ENCODE measurements at regions not wholly inside any gene's neighbourhood (a gene's known extent, or its start where the extent isn't known, plus 50 kb on each side); places are given as distances from the start of the nearest gene placed in this dataset.

DNA sequence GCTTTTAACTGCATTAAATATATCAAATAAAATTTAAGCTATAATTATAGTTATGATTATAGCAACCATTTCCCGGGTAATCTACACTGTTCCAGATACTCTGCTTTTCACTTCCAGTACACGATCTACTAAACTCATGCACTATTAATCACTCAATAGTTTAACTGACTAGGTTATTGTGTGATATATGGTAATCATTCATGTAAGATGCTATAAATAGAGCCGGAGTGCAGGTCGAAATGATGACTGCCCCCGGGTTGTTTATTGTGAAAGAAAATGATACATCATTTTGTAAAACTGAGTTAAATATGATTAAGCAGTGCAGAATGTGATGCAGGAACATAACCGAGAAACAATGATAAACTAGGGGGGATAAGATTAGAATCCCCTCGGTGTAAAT is 434.6 kb upstream of the DSEL start:
- no peak for DNase-seq
- Histone ChIP-seq H3K27me3 (ENCODE audit: control insufficient read depth, insufficient read depth, low read length) (no peaks in the 10 kb centered on the region), H3K36me3 (ENCODE audit: control insufficient read depth in 2 of 3, insufficient read depth in 3 of 3, low read length in 3 of 3) (no peaks in the 10 kb centered on the region), H3K9ac (ENCODE audit: low read length in 3 of 3) (no peak overlapping the region), H3K4me3 (ENCODE audit: low read length in 3 of 3) (no peak overlapping the region), H3K4me1 (ENCODE audit: control insufficient read depth in 2 of 3, insufficient read depth in 2 of 3, low read depth in 1 of 3, low read length in 3 of 3) (no peaks in the 10 kb centered on the region), H3K9me3 (ENCODE audit: control insufficient read depth in 2 of 3, insufficient read depth in 1 of 3, low read length in 3 of 3) (no peaks in the 10 kb centered on the region), H3K27ac (ENCODE audit: low read depth in 2 of 2, low read length in 2 of 2) (no peak overlapping the region)
- intact Hi-C loops (cut with DNase I): no loop called here
- TF ChIP-seq, protein P1, sequence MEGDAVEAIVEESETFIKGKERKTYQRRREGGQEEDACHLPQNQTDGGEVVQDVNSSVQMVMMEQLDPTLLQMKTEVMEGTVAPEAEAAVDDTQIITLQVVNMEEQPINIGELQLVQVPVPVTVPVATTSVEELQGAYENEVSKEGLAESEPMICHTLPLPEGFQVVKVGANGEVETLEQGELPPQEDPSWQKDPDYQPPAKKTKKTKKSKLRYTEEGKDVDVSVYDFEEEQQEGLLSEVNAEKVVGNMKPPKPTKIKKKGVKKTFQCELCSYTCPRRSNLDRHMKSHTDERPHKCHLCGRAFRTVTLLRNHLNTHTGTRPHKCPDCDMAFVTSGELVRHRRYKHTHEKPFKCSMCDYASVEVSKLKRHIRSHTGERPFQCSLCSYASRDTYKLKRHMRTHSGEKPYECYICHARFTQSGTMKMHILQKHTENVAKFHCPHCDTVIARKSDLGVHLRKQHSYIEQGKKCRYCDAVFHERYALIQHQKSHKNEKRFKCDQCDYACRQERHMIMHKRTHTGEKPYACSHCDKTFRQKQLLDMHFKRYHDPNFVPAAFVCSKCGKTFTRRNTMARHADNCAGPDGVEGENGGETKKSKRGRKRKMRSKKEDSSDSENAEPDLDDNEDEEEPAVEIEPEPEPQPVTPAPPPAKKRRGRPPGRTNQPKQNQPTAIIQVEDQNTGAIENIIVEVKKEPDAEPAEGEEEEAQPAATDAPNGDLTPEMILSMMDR (IDR thresholded peaks at IDR 0.05; ENCODE audit: borderline replicate concordance, extremely low read depth, insufficient read depth): no peak
- FAIRE-seq: no peak

- no peaks in the 10 kb centered on the region for H3K9me3 ChIP-seq (ENCODE audit: control insufficient read depth in 2 of 3, insufficient read depth in 1 of 3, low read length in 3 of 3)
- H3K36me3 ChIP-seq (ENCODE audit: control insufficient read depth in 2 of 3, insufficient read depth in 3 of 3, low read length in 3 of 3): no peaks in the 10 kb centered on the region
- no peaks in the 10 kb centered on the region for H3K27me3 ChIP-seq (ENCODE audit: control insufficient read depth, insufficient read depth, low read length)
- no peak overlapping the region for H3K27ac ChIP-seq (ENCODE audit: low read depth in 2 of 2, low read length in 2 of 2)
- H3K4me3 ChIP-seq (ENCODE audit: low read length in 3 of 3): no peak overlapping the region
- no peak overlapping the region for H3K9ac ChIP-seq (ENCODE audit: low read length in 3 of 3)
- FAIRE-seq (no peak), DNase-seq (no peak)
- no peaks in the 10 kb centered on the region for H3K4me1 ChIP-seq (ENCODE audit: control insufficient read depth in 2 of 3, insufficient read depth in 2 of 3, low read depth in 1 of 3, low read length in 3 of 3)
- intact Hi-C loops (cut with DNase I): no loop called here
- TF ChIP-seq, protein P1 (IDR thresholded peaks at IDR 0.05; ENCODE audit: borderline replicate concordance, extremely low read depth, insufficient read depth): no peak
These were observed 422.1 kb upstream of the DSEL start for GRCh38 chr18:67938660-67939059.

GRCh38 chr18:67935638-67936037 is 419.1 kb upstream of the DSEL start:
- Histone ChIP-seq H3K4me3 (ENCODE audit: low read length in 3 of 3) (no peak overlapping the region), H3K36me3 (ENCODE audit: control insufficient read depth in 2 of 3, insufficient read depth in 3 of 3, low read length in 3 of 3) (no peaks in the 10 kb centered on the region), H3K9ac (ENCODE audit: low read length in 3 of 3) (no peak overlapping the region), H3K9me3 (ENCODE audit: control insufficient read depth in 2 of 3, insufficient read depth in 1 of 3, low read length in 3 of 3) (no peaks in the 10 kb centered on the region), H3K27me3 (ENCODE audit: control insufficient read depth, insufficient read depth, low read length) (no peaks in the 10 kb centered on the region), H3K27ac (ENCODE audit: low read depth in 2 of 2, low read length in 2 of 2) (no peak overlapping the region), H3K4me1 (ENCODE audit: control insufficient read depth in 2 of 3, insufficient read depth in 2 of 3, low read depth in 1 of 3, low read length in 3 of 3) (no peaks in the 10 kb centered on the region)
- intact Hi-C loops (cut with DNase I): no loop called here
- FAIRE-seq (no peak), DNase-seq (no peak)
- TF ChIP-seq, protein P1 (IDR thresholded peaks at IDR 0.05; ENCODE audit: borderline replicate concordance, extremely low read depth, insufficient read depth): no peak

DNA sequence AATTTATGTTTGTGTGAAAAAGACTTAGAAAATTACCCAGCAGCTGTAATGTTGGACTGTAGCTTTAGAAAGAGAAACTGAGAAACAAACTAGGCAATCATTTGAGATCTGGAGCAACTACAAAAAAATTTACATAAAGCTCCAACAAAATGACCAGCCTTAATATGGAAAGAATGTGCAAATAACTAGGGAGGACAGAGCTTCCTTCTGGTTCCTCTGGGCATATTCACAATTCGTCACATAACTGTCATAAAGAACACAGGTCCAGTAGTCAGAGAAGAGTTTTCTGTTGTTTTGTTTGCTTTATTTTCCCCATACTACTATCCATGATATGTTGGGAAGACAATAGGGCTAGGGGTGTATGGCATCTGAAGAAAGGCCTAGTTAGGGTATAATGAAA is 416.8 kb upstream of the DSEL start:
- H3K27me3 ChIP-seq (ENCODE audit: control insufficient read depth, insufficient read depth, low read length): no peaks in the 10 kb centered on the region
- H3K27ac ChIP-seq (ENCODE audit: low read depth in 2 of 2, low read length in 2 of 2): no peak overlapping the region
- TF ChIP-seq, protein P1 (IDR thresholded peaks at IDR 0.05; ENCODE audit: borderline replicate concordance, extremely low read depth, insufficient read depth): no peak
- intact Hi-C loops (cut with DNase I): no loop called here
- FAIRE-seq: no peak
- no peaks in the 10 kb centered on the region for H3K36me3 ChIP-seq (ENCODE audit: control insufficient read depth in 2 of 3, insufficient read depth in 3 of 3, low read length in 3 of 3)
- H3K9me3 ChIP-seq (ENCODE audit: control insufficient read depth in 2 of 3, insufficient read depth in 1 of 3, low read length in 3 of 3): no peaks in the 10 kb centered on the region
- no peak for DNase-seq
- H3K4me3 ChIP-seq (ENCODE audit: low read length in 3 of 3): no peak overlapping the region
- no peaks in the 10 kb centered on the region for H3K4me1 ChIP-seq (ENCODE audit: control insufficient read depth in 2 of 3, insufficient read depth in 2 of 3, low read depth in 1 of 3, low read length in 3 of 3)
- no peak overlapping the region for H3K9ac ChIP-seq (ENCODE audit: low read length in 3 of 3)
